Loucy (cell line): ENCODE measurements at regions not wholly inside any gene's neighbourhood (a gene's known extent, or its start where the extent isn't known, plus 50 kb on each side); places are given as distances from the start of the nearest gene placed in this dataset.

ENCODE experiments used
- EZH2phosphoT487 ChIP-seq: fragments of 200-600 bp; IDR thresholded peaks from 2 replicates; pipeline ENCODE4 v1.6.1; 2018; ENCODE audit warnings: antibody characterized with exemption, mild to moderate bottlenecking, moderate library complexity, borderline replicate concordance
- TF ChIP-seq, protein P1 (sequence below): fragments of 200-600 bp; sonication (generic); conservative IDR thresholded peaks from 2 replicates; pipeline ENCODE4 v1.5.1; 2014; ENCODE audit warnings: mild to moderate bottlenecking, antibody characterized with exemption, low read length

DNA sequence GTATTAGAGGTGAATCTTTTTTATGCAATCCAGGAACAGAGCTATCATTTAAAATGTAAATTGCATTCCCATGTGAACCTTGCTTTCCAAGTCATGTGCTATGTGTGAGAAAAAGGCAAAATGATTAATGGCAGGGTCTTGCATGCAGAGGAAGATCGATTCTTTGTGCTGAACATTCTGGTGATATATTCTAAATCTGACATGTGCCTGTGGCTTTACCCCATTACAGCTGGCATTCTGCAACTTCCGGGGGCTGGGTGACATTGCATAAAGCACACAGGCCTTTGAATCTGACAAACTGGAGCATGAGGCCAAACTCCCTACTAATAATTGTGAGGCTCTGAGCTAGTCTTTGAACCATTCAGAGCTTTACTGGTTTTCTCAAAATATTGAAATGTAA, 1449.7 kb downstream of the CDH8 start:
- TF ChIP-seq, protein P1, sequence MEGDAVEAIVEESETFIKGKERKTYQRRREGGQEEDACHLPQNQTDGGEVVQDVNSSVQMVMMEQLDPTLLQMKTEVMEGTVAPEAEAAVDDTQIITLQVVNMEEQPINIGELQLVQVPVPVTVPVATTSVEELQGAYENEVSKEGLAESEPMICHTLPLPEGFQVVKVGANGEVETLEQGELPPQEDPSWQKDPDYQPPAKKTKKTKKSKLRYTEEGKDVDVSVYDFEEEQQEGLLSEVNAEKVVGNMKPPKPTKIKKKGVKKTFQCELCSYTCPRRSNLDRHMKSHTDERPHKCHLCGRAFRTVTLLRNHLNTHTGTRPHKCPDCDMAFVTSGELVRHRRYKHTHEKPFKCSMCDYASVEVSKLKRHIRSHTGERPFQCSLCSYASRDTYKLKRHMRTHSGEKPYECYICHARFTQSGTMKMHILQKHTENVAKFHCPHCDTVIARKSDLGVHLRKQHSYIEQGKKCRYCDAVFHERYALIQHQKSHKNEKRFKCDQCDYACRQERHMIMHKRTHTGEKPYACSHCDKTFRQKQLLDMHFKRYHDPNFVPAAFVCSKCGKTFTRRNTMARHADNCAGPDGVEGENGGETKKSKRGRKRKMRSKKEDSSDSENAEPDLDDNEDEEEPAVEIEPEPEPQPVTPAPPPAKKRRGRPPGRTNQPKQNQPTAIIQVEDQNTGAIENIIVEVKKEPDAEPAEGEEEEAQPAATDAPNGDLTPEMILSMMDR, result no peak
- no peak for TF ChIP-seq EZH2phosphoT487
